Amniotic stem cell (primary cell): ENCODE measurements at regions not wholly inside any gene's neighbourhood (a gene's known extent, or its start where the extent isn't known, plus 50 kb on each side); places are given as distances from the start of the nearest gene placed in this dataset.

Source experiments
- DNase-seq: peaks from one replicate; lab custom pipeline; 2025; lab: John Stamatoyannopoulos, UW

DNA sequence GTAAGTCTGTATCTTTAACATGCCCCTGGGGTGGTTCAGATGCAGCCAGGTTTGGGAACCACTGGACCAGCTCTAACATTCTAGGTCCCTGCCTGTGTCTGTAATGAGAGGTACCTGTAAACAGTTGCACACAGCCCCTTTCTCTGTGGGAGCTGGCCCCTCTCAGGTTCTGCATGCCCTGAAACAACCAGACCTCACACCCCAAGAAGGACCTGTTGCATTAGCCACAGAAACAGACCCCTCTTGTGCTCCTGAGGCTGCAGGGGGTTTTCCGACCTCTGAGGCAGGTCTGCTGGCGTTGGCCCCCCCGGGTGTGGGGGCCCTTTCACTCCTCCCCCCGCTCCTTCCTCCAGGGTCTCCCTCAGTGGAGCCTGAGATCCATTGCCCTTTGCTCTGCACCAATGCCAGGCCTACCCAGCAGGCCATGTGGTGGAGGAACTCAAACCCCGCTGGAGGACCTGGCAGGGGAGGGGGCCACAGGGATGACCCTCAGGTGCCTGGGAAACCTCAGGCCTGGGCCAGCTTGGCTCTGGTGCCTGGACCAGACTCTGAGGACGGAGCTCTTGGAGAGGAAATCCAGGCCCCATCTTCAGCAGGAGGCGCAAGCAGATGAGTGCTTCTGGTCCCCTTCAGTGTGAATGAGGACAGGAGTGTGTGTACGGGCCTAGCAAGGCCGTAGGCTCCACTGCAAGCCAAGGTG lies 61.4 kb upstream of the PJA1 start:
- DNase-seq, result no peak

DNA sequence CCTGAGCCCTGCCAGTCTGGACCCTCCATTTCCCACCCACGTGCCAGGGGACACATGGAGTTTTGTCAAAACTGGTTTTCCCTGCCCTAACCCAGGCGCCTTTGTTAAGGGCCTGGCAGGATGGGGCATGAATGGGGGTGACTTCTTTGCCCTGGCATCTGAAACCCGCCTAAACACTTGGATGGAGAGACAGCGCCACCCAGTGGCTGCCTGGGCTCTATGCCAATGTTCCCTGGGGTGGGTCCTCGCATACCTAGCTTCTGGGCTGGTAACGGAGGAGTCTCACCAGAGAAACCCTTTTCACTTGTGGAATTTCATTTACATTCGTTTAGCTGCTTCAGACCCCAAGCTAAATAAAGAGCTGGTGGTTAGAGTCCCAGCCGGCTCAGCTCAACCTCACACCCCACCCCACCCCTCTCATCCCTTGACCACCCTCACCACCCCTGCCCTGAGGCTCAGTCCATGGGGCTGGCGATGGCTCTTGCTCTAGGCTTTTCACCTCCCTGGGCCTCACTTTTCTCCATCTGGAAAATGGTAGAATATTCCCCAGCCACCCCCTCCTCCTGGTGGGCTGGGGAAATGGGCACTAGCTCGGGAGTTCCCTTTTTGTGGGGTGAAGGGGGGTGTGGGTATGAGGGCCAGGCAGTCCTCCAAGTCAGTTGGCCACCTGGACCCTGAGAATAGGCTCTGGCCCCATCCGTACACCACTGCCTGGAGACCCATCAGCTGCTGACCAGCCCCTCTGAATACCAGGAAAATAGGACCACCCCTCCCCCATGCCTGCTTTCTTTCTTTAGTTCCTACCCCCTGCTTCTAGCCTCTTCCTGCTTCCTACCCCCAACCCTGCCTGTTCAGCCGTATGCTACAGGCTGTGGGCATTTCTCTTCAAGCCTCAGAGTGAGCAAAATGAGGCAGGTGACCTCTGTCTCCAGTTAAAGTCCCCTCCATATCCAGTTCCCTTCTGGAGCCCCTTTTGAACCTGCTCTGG lies 57.1 kb upstream of the PJA1 start:
- DNase-seq, result no peak

DNA sequence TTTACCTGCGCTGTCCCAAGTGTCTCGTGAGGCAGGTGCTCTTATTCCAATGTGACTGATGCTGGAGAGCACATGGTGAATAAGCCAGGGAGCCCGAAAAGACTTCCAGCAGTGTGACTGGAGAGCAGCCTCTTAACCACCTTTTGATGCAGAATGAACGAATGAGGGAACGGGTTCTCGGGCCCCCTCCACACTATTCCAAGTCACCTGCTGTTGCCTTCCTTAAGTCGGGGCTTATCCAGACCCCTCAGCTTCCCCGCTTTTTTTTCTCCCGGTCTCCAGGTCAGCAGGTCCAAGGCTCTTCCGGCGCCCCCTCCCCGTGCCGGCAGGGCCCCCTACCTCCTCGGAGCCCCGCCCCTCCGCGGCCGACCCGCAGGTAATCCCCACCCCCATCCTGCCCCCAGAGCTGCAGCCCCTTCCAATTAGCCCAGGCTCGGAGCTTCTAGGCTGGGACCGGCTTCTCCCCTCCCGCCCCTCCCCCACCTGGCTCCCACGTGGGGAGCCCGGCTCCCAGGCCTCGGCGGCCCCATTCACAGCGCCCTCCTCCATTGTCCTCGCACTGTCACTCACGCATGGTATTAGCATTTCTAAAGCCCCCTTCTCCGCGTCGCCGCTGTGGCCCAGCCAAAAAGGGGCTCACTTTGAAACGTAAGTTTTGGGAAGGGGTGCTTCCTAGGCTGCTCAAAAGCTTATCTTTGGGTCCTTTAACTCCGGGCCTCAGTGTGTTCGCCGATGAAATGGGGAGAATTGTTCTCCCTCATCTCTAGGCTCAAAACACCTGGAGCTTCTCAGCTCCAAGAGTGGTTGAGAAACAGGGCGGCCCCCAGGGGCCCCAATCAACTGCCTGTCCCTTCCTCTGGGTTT lies 56.2 kb upstream of the PJA1 start:
- DNase-seq, result no peak

DNA sequence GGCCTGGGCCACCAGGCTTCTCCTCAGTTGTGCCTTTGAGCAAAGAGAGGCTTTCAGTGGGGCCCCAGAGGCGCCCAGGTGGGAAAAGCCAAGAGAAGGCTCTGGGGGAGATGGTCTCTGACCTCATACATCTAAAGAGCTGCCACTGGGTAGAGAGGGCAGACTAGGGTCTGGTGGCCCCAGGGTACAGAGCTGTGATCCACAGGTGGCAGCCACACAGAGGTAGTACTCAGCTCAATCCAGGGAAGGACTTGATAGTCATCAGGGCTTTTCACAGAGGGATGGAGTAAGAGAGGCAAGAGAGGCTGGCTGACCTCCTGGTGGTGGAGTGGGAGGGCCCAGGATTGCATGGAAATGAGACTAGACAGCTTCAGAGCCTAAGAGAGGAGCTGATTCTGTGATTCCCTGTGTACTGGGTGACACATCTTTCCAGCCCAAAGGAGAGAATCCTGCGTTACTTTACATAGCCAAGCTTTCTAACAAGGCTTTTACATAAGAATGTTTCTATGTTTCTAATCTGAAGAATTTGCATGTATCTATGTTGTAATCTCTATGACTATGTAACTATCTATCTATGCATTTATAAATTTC lies 53.2 kb upstream of the PJA1 start:
- DNase-seq, result no peak

DNA sequence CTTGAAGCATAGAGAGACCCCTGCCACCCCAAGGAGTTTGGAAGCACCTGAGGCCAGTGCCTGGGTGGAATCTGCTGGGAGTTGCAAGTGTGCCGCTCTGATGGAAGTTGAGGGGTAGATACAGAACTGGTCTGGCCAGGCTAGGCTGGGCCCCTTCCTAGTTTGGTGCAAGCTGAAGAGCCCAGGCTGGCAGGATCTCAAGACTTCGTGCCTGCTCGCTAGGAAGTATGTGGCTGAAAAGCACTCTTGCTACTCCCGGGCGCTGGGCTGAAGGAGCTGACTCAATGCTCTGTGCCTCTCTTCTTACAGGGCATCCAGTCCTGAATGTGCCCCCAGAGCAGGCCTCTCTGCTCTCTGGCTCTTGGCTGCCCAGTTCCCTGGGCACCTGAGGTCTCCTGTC lies 51.7 kb upstream of the PJA1 start:
- DNase-seq, result no peak

DNA sequence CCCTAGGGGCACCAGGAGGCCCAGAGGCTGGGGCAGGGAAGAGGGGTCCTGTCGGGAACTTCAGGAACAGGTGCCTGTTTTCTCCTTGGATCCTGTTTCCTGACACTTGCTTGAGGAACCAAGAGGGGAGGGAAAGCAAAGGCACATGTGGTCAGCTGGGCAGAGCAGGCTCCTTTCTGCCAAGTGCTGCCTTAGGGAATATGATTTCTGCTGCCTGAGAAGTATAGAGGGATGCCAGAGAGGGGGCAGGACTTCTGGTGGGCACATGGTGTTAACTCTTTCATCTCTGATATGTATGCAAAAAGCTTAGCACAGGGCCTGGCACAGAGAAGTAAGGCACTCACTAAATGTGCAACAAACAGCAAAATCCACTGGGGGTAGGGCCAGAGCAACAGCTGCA lies 51.2 kb upstream of the PJA1 start:
- no peak for DNase-seq

DNA sequence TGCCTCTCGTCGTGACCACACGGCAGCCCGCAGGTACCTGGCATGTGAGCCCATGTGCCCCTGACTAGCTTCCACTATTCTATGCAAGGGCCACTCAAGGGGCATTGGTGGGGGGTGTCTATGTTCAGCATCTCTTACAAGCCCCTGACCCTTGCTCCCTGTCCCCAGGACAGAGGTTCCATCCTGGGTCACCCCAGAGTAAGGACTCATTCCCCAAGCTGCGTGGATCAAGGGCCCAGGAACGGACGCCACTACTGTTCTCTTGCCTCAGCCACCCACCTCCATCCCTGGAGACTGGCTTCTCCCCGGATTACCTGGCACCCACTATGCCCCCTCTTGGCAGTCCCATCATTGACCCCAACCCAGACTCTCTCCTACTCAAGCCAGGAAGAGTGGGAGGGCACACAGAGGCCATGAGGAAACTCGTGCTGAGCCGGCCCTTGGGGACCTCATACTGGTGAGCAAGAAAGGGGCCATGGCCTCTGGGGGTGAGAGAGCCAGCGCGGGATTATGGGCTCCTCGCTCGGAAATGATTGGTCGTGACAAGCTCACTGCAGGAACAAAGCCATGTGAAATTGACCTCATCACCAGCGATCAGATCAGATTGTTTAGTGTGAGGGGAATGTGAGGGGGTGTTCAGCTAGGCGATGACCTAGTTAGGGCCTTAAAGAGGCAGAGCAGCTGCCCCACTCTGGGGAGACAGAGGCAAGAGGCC lies 50.1 kb upstream of the PJA1 start:
- no peak for DNase-seq
